GM10248 (cell line): ENCODE measurements at regions not wholly inside any gene's neighbourhood (a gene's known extent, or its start where the extent isn't known, plus 50 kb on each side); places are given as distances from the start of the nearest gene placed in this dataset.

ENCODE experiments used
- CTCF ChIA-PET: fragments of 300-600 bp; sonication (Branson Sonifier 250); formaldehyde crosslinking; extraction: SDS; loops from one replicate; lab custom pipeline; 2021; ENCODE audit warnings: antibody characterized with exemption; lab: Yijun Ruan, JAX
- POLR2A ChIA-PET: fragments of 350-650 bp; sonication (Branson Sonifier 250); formaldehyde crosslinking; extraction: SDS; loops from one replicate; lab custom pipeline; 2020; ENCODE audit warnings: antibody characterized with exemption; lab: Yijun Ruan, JAX
- DNase-seq: peaks from one replicate; pipeline ENCODE4 v3.0.0; 2012; ENCODE audit errors: extremely low spot score
- TF ChIP-seq, protein P1 (sequence below): IDR thresholded peaks from 2 replicates; pipeline ENCODE4 v1.5.1; 2012; ENCODE audit warnings: mild to moderate bottlenecking, low read depth; ENCODE audit errors: extremely low read depth, missing control alignments, control extremely low read depth

DNA sequence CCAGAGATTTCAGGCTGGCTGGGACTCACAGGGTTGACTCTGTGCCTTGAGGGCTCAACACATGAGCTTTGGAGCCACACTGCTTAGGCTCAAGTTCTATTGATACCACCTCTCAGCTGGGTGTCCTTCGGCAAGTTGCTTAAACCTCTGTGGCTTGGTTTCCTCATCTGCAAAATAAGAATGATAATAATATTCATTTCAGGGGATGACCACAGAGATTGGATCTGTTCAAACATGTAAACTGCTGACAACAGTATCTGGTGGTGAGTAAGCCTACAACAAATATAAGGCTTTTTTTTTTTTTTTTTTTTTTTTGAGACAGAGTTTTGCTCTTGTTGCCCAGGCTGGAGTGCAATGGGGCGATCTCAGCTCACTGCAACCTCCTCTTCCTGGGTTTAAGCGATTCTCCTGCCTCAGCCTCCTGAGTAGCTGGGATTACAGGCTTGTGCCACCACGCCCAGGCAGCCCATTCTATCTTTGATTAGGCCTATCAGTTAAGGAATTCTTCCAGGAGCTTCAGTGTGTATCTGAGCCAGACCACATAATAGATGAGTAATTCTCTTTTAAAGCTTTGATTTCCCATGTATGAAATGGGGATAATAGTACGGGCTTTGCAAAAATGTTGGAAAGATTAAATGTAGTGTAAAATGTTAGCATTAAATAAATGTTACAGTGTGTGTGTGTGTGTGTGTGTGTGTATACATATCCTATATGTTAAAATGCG, 437.6 kb downstream of the PRDM2 start:
- TF ChIP-seq, protein P1, sequence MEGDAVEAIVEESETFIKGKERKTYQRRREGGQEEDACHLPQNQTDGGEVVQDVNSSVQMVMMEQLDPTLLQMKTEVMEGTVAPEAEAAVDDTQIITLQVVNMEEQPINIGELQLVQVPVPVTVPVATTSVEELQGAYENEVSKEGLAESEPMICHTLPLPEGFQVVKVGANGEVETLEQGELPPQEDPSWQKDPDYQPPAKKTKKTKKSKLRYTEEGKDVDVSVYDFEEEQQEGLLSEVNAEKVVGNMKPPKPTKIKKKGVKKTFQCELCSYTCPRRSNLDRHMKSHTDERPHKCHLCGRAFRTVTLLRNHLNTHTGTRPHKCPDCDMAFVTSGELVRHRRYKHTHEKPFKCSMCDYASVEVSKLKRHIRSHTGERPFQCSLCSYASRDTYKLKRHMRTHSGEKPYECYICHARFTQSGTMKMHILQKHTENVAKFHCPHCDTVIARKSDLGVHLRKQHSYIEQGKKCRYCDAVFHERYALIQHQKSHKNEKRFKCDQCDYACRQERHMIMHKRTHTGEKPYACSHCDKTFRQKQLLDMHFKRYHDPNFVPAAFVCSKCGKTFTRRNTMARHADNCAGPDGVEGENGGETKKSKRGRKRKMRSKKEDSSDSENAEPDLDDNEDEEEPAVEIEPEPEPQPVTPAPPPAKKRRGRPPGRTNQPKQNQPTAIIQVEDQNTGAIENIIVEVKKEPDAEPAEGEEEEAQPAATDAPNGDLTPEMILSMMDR, result no peak
- ChIA-PET CTCF (no interaction called here), POLR2A (no interaction called here)
- no peak for DNase-seq

DNA sequence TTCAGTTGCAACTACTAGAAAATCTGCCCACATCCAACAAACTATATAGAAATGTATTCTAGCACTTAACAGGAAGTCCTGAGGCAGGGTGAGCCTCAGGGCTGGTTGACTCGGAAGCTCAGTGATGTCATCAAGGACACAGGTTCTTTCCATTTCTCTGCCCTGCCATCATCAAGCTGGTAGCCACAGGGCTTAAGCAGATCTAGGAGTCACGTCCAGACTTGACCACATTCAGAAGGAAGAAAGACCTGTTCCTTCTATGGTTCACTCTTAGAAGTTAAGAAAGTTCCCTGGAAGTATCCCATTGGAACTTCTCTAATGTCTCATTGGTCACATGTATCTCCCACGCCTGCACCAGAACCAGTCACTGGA, 438.1 kb downstream of the PRDM2 start:
- ChIA-PET CTCF (no interaction called here), POLR2A (no interaction called here)
- DNase-seq, result no peak

DNA sequence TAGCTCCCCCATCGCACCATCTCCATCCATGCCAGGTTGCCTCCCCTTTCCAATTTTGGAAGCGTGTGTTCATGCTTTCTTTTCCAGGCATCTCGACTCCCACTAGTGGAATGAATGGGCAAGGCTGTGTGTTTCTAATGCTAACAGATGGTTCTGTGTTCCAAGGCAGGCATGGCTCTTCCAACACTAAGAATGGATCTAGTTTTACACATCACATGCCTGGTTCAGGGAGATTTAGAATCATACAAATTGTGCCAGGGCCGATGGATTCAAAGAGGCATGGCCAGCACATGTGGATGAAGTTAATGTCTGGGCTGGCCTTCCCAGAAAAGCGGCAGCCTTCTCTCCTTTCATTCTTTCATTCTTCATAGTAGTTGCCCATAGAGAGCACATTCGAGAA, 438.7 kb downstream of the PRDM2 start:
- ChIA-PET POLR2A (no interaction called here), CTCF (no interaction called here)
- no peak for DNase-seq
- TF ChIP-seq, protein P1, result no peak

More for the DNA sequence above, 438.1 kb downstream of the PRDM2 start:
- TF ChIP-seq, protein P1, result no peak

DNA sequence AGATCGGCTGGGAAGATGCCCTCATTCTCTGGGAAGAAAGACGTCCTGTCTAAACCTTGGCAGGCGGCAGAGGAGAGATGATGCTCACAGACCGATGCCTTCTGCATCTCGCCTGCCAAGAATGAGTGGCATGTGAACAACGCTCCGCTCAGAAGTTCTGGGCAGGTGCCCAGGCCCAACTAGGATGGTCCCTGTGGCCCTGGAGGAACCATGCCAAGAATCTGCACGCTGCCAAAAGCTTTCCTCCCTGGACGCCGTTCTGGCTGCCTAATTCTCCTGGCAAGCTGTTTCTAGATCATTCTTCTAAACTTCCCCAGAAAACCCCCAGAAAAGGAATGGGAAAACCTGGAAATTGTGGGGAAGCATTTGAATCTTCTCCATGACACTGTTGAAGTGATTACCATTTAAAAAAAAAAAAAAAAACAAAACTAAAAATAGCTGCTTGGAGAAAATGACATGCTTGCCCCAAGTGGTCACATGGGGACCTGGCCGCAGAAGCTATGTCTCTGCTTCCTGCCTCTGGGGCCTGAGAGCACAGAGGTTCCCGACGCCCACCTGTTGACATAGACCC, 440.9 kb downstream of the PRDM2 start:
- DNase-seq, result no peak
- TF ChIP-seq, protein P1, result no peak
- CTCF ChIA-PET, result no interaction called here
- POLR2A ChIA-PET, result no interaction called here

DNA sequence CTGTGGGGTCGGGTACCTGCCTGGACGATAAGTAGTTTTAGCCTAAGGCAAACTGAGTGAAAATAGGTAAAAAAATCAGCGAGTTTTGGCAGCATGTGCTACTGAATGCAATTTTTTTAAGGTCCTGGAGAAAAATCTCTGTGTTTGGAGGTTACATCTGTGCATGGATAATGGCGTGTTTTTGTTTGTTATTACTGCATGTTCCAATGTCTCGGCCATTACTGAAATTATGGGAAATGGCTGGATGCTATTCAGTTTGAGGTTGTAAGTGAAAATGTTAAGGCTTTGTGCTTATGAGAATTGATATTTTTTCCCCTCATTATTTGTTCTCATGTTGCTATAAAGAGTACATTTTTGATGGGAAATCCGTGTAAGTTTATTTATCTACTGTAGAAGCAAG, 441.7 kb downstream of the PRDM2 start:
- TF ChIP-seq, protein P1, result no peak
- DNase-seq, result no peak
- CTCF ChIA-PET, result no interaction called here
- POLR2A ChIA-PET, result no interaction called here

DNA sequence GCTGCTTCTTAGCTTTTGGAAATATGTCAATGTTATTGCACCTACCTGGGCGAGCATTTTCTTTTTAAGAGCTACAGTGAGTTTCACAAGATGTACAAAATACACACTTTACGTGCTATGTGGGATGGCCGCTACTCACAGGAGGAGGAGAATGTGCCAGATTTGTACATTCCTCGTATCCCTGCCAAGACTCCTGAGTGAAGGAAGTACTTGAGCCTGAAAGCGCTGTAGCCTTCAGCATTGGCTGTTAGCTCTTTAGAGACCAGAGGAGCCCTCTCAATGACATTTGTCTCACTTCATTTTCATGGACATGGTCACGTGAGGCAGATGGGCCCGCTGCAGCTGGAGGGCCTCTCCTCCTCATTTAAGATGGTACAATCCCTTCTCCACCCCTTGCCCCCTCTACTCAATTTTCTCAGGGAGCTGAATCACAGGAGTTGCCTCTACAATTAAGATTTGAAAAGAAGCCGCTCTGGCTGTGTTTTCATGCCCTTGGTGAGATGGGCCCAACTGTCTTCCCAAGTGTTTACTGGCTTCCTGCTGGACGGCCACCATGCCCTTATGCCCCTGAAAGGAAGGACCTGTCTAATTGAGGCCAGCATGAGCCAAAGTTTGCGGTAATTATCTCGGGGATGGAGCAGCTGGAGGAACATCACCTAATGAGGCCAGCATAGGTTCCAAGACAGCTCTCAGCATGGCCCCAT, 442.6 kb downstream of the PRDM2 start:
- POLR2A ChIA-PET, result no interaction called here
- CTCF ChIA-PET, result interaction anchor here (1.2 kb wide), 1 partner anchor 10 kb away, joined by 3 read pairs; no protein-coding TSS in a partner anchor
- TF ChIP-seq, protein P1, result no peak
- no peak for DNase-seq
